ENCODE measurements at regions not wholly inside any gene's neighbourhood (a gene's known extent, or its start where the extent isn't known, plus 50 kb on each side); places are given as distances from the start of the nearest gene placed in this dataset.

DNA sequence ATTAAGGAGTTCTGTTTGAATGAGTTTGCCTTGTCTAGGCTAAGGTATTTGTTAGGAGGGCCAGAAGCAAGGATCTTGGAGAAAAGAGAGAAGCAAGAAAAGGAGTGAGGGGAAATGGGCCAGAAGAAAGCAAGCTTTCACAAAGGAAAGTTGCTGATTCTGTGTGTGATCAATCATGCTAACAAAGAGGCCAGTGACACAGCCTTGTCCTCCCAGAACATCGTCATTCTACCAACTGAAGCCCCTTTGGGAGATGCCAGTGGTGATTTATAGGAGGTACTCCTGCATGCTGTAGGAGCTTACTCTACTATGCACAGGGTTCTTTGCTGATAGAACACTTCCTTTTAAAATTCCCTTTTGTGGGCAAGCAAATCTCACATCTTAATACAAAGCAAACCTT, 449.2 kb upstream of the SPRED2 start:
- TF ChIP-seq CTCF (IDR thresholded peaks at IDR 0.05) (no peak), POLR2A (IDR thresholded peaks at IDR 0.05) (no peak)
